ENCODE measurements at regions not wholly inside any gene's neighbourhood (a gene's known extent, or its start where the extent isn't known, plus 50 kb on each side); places are given as distances from the start of the nearest gene placed in this dataset.

DNA sequence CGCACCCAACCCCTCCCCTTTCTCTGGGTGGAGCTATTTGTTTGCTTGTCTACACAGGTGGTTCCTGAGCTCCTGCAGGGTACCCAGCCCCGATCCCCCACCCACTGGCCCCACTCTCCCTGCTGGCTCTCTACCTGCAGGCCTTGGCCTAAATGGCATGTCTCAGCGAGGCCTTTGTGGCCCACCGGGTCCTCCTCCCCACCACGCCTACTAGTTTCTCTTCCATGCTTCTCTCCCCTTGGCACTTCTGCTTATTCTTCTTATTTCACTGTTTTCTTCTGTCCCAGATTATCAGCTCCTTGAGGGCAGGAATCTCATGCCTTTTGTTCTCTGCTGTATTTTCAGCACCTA is 57.4 kb upstream of the ZNF536 start:
- Histone ChIP-seq H3K4me1 (ENCODE audit: insufficient read depth, low read length) (no peaks in the 10 kb centered on the region), H3K9me3 (ENCODE audit: control insufficient read depth in 1 of 2, insufficient read depth in 1 of 2, low read length in 2 of 2) (peaks cover 0 to 32% of the 10 kb centered on the region in 2 experiments), H3K27me3 (ENCODE audit: control insufficient read depth in 1 of 2, insufficient read depth in 2 of 2, low read length in 2 of 2) (no peaks in the 10 kb centered on the region), H3K4me3 (ENCODE audit: low read length) (no peak overlapping the region), H3K36me3 (ENCODE audit: insufficient read depth, low read length) (no peaks in the 10 kb centered on the region), H3K27ac (ENCODE audit: low read depth in 1 of 2, low read length in 2 of 2) (no peak overlapping the region)
- Mint-ChIP-seq H3K9me3 (peaks cover 7% of the 10 kb centered on the region), H3K27me3 (no peaks in the 10 kb centered on the region), H3K4me1 (ENCODE audit: low read depth) (no peaks in the 10 kb centered on the region), H3K36me3 (ENCODE audit: low read depth) (no peaks in the 10 kb centered on the region), H3K4me3 (no peak overlapping the region), H3K27ac (no peak overlapping the region)
- intact Hi-C loops (cut with DNase I, micrococcal nuclease): no loop called here
- CTCF ChIA-PET: no interaction called here
- DNase-seq: no peak
- ATAC-seq (ENCODE audit: poor library complexity): no peak
- POLR2A ChIA-PET: no interaction called here
- TF ChIP-seq, protein P1, sequence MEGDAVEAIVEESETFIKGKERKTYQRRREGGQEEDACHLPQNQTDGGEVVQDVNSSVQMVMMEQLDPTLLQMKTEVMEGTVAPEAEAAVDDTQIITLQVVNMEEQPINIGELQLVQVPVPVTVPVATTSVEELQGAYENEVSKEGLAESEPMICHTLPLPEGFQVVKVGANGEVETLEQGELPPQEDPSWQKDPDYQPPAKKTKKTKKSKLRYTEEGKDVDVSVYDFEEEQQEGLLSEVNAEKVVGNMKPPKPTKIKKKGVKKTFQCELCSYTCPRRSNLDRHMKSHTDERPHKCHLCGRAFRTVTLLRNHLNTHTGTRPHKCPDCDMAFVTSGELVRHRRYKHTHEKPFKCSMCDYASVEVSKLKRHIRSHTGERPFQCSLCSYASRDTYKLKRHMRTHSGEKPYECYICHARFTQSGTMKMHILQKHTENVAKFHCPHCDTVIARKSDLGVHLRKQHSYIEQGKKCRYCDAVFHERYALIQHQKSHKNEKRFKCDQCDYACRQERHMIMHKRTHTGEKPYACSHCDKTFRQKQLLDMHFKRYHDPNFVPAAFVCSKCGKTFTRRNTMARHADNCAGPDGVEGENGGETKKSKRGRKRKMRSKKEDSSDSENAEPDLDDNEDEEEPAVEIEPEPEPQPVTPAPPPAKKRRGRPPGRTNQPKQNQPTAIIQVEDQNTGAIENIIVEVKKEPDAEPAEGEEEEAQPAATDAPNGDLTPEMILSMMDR (IDR thresholded peaks at IDR 0.05): no peak

DNA sequence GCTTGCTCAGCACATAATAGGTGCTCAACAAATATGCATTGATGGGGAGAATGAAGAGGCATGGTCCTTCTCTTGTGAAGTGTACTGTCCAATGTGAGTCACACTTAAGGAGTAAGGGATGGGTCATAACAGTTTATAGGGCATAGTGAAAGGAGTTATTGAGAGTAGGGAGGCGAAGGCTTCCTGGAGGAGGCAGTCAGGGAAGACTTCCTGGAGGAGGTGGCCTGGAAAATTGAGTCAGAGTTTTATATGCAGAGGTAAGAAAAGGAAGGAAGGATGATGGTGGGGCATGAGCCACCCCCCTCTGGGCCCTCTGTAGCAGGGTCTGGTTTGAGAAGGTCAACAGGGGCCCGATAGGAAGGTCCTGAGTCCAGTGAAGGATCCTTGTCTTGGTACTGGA is 57.0 kb upstream of the ZNF536 start:
- ATAC-seq (ENCODE audit: poor library complexity) (no peak), DNase-seq (no peak)
- H3K27me3 ChIP-seq (ENCODE audit: control insufficient read depth in 1 of 2, insufficient read depth in 2 of 2, low read length in 2 of 2): no peaks in the 10 kb centered on the region
- CTCF ChIA-PET: no interaction called here
- POLR2A ChIA-PET: no interaction called here
- no peak overlapping the region for H3K4me3 ChIP-seq (ENCODE audit: low read length)
- Mint-ChIP-seq H3K27ac (no peak overlapping the region), H3K27me3 (no peaks in the 10 kb centered on the region), H3K4me3 (no peak overlapping the region), H3K36me3 (ENCODE audit: low read depth) (no peaks in the 10 kb centered on the region), H3K9me3 (peaks cover 7% of the 10 kb centered on the region), H3K4me1 (ENCODE audit: low read depth) (no peaks in the 10 kb centered on the region)
- H3K27ac ChIP-seq (ENCODE audit: low read depth in 1 of 2, low read length in 2 of 2): no peak overlapping the region
- peaks cover 0 to 32% of the 10 kb centered on the region in 2 experiments for H3K9me3 ChIP-seq (ENCODE audit: control insufficient read depth in 1 of 2, insufficient read depth in 1 of 2, low read length in 2 of 2)
- H3K4me1 ChIP-seq (ENCODE audit: insufficient read depth, low read length): no peaks in the 10 kb centered on the region
- intact Hi-C loops (cut with DNase I, micrococcal nuclease): no loop called here
- TF ChIP-seq, protein P1 (IDR thresholded peaks at IDR 0.05): no peak
- H3K36me3 ChIP-seq (ENCODE audit: insufficient read depth, low read length): no peaks in the 10 kb centered on the region

DNA sequence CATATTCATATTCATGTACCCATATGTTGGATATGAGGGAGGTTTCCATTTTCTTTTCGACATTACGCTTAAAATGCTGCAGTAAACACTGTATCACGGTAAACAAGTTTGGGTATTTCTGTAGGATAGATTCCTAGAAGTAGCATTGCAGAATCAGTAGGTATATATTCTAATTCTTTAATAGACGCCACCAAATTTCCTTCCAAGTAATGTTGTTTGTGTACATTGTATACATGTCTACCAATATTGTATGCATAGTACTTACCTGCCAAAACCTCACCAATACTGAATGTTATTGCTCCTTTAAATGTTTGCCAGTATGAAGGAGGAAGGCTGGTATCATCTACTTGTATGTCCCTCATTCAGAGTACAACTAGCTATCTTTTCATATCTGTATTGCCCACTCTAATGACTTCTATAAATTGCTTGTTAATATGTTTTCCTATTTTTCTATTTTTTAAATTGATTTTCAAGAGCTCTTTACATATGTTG is 56.1 kb upstream of the ZNF536 start:
- ChIA-PET CTCF (no interaction called here), POLR2A (no interaction called here)
- peaks cover 0 to 32% of the 10 kb centered on the region in 2 experiments for H3K9me3 ChIP-seq (ENCODE audit: control insufficient read depth in 1 of 2, insufficient read depth in 1 of 2, low read length in 2 of 2)
- intact Hi-C loops (cut with DNase I, micrococcal nuclease): no loop called here
- no peak for DNase-seq
- no peak for ATAC-seq (ENCODE audit: poor library complexity)
- Mint-ChIP-seq H3K4me3 (no peak overlapping the region), H3K9me3 (peaks cover 7% of the 10 kb centered on the region), H3K27me3 (no peaks in the 10 kb centered on the region), H3K36me3 (ENCODE audit: low read depth) (no peaks in the 10 kb centered on the region), H3K27ac (no peak overlapping the region), H3K4me1 (ENCODE audit: low read depth) (no peaks in the 10 kb centered on the region)
- H3K4me3 ChIP-seq (ENCODE audit: low read length): no peak overlapping the region
- no peaks in the 10 kb centered on the region for H3K4me1 ChIP-seq (ENCODE audit: insufficient read depth, low read length)
- TF ChIP-seq, protein P1 (IDR thresholded peaks at IDR 0.05): no peak
- no peaks in the 10 kb centered on the region for H3K36me3 ChIP-seq (ENCODE audit: insufficient read depth, low read length)
- H3K27me3 ChIP-seq (ENCODE audit: control insufficient read depth in 1 of 2, insufficient read depth in 2 of 2, low read length in 2 of 2): no peaks in the 10 kb centered on the region
- H3K27ac ChIP-seq (ENCODE audit: low read depth in 1 of 2, low read length in 2 of 2): no peak overlapping the region

Measured in CD4-positive, alpha-beta T cell (primary cell).